ENCODE measurements at regions not wholly inside any gene's neighbourhood (a gene's known extent, or its start where the extent isn't known, plus 50 kb on each side); places are given as distances from the start of the nearest gene placed in this dataset.
"Not testable (repeated sequence)": the region's sequence is repeated elsewhere in the genome, so short reads cannot be mapped to it uniquely, and the experiment has no call there.

DNA sequence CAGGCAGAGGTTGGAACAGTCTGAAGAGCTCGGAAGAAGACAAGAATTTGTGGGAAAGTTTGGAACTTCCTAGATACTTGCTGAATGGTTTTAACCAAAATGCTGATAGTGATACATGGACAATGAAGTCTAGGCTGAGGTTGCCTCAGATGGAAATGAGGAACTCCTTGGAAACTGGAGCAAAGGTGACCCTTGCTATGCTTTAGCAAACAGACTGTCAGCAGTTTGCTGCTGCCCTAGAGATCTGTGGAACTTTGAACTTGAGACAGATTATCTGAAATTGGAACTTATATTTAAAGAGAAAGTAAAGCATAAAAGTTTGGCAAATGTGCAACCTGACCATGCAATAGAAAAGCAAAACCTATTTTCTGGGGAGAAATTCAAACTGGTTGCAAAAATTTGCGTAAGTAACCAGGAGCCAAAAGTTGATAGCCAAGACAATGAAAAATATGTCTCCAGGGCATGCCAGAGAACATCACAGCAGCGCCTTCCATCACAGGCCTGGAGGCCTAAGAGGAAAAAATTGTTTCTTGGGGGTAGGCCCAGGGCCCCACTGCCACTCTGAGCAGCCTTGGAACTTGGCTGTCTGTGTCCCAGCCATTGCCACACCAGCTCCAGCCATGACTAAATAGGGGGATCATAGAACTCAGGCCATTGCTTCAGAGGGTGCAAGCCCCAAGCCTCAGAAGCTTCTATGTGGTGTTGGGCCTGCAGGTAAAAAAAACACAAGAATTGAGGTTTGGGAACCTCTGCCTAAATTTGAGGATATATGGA lies 675.3 kb downstream of the LTN1 start:
- DNase-seq (ENCODE audit: low spot score in 2 of 2) (no peak), ATAC-seq (no peak)
- Mint-ChIP-seq H3K9me3 (peaks cover 10% of the 10 kb centered on the region), H3K36me3 (no peaks in the 10 kb centered on the region), H3K27ac (no peak overlapping the region), H3K4me3 (no peak overlapping the region), H3K4me1 (no peaks in the 10 kb centered on the region)

DNA sequence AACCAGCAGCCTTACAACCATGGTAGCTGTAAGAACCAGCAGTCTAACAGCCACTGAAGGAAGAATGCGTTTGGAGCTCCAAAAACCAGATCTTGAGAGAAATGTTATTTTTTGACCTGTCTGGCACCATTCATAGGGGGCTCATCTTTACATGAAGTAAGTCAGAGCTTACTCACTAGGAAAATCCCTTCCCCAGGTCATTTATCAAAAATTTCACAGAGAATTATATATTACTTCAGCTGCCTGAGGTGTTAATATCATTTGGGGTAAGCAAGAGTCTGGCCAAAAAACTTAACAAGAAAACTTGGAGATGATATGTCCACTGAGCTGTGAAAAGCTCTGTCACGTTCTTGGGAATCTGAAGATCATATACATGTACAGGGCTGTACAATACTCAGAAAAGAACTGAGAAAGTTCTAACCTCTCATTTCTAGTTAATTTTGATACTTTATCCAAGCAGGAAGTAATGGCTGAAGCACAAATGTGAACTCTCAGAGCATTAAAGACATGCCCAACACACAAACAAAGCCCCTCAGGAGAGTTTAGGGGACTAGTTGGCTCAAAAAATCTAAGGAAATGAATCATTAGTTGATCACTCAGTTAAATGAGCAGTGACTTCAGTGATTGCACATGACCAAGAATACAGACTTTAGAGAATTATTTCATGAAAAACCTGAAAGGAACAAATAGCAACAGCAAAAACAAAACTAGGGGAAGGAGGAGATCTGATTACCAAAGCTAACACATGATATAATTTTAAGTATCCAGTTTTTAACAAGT lies 681.1 kb downstream of the LTN1 start:
- no peaks in the 10 kb centered on the region for H3K36me3 Mint-ChIP-seq
- no peak overlapping the region for H3K27ac Mint-ChIP-seq

DNA sequence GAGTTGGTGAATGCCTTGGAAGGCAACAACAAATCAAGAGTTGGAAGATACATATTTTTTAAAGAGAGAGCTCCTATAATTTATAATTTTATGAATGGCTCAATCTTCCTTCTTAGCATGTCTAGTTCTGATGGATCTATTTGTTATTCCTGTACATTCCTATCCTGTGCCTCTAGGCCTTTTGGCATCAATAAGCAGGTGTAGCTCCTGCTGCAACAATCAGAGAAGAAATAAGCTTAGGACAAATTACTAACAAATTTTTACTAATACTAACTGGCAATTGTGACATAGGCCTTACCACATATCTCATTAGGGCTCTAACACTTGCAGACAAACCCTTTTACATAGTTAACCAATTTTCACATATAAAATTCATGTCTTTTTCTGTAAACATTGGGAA lies 682.0 kb downstream of the LTN1 start:
- no peaks in the 10 kb centered on the region for H3K36me3 Mint-ChIP-seq
- H3K27ac Mint-ChIP-seq, result no peak overlapping the region
- no peak overlapping the region for H3K4me3 Mint-ChIP-seq
- no peaks in the 10 kb centered on the region for H3K4me1 Mint-ChIP-seq
- ATAC-seq (no peak), DNase-seq (ENCODE audit: low spot score in 2 of 2) (no peak)
- peaks cover 10% of the 10 kb centered on the region for H3K9me3 Mint-ChIP-seq

More for the DNA sequence above, 681.1 kb downstream of the LTN1 start:
- H3K4me3 Mint-ChIP-seq, result no peak overlapping the region
- no peaks in the 10 kb centered on the region for H3K4me1 Mint-ChIP-seq
- DNase-seq (ENCODE audit: low spot score in 2 of 2) (no peak), ATAC-seq (no peak)
- peaks cover 10% of the 10 kb centered on the region for H3K9me3 Mint-ChIP-seq

DNA sequence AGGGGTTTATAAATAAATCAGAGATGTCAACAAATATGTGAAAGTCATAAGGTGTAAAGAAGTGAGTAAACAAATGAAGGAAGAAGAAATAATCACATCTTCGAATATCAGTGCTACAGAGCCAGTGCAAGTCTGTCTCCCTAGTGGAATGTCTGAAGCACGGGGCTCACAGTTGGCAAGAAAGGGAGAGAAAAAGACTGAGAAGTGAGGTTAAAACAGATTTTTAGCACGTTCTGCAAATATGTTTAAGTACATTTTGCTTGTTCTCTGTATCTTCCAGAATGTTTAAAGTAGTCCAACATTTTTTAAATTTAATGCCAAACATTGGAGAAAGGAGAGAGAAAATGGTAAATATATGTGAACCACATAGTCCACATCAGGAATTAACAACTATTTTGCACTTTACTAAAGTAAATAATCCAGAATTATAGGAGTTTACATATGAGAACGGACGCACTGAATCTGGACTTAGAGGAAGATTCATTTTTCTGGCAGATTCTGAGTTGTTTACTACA lies 682.4 kb downstream of the LTN1 start:
- peaks cover 10% of the 10 kb centered on the region for H3K9me3 Mint-ChIP-seq
- DNase-seq (ENCODE audit: low spot score in 2 of 2) (no peak), ATAC-seq (no peak)

DNA sequence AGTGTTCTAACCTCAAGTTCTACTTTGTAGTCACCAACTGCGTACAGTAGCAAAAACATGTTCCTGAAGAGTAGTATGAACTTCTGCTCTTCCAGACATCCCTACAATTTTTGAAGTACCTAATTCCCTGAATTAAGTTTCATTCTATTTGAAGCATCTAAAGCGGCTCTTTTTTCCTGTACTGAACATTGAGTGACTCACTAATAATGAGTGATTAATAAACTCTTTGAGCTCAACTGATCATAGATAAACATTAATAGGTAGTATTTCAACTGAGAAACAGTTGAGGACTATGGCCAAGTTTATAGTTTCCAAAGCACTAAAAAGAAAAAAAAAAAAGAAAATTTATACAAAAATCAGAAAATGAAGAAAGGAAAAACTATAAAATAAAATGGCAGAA lies 683.1 kb downstream of the LTN1 start:
- no peak for ATAC-seq
- no peak for DNase-seq (ENCODE audit: low spot score in 2 of 2)
- H3K9me3 Mint-ChIP-seq, result peaks cover 10% of the 10 kb centered on the region
- no peak overlapping the region for H3K4me3 Mint-ChIP-seq
- H3K36me3 Mint-ChIP-seq, result no peaks in the 10 kb centered on the region
- H3K4me1 Mint-ChIP-seq, result no peaks in the 10 kb centered on the region
- no peak overlapping the region for H3K27ac Mint-ChIP-seq

More for the DNA sequence above, 682.4 kb downstream of the LTN1 start:
- no peaks in the 10 kb centered on the region for H3K36me3 Mint-ChIP-seq
- no peak overlapping the region for H3K4me3 Mint-ChIP-seq
- no peaks in the 10 kb centered on the region for H3K4me1 Mint-ChIP-seq
- no peak overlapping the region for H3K27ac Mint-ChIP-seq

DNA sequence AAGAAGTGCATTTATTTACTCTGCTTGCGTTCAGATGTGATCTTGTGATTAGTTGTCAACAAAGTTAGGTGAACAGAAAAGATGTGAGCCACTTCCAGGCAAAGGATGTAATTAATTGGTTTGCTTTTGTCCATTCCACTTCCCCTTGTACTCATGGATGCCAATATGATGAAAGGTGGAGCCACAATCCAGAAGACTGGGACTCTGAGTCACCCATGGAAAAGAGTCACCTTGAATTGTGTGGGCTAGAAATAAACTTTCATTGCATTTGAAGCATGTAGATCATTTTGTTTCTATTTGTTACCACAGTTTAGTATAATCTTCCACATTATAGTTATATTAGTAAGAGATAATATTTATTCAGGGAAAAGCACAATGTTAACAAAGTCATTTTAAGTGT lies 684.2 kb downstream of the LTN1 start:
- peaks cover 10% of the 10 kb centered on the region for H3K9me3 Mint-ChIP-seq
- no peak overlapping the region for H3K27ac Mint-ChIP-seq
- H3K4me3 Mint-ChIP-seq, result no peak overlapping the region
- ATAC-seq, result no peak
- no peaks in the 10 kb centered on the region for H3K36me3 Mint-ChIP-seq
- no peaks in the 10 kb centered on the region for H3K4me1 Mint-ChIP-seq
- no peak for DNase-seq (ENCODE audit: low spot score in 2 of 2)

DNA sequence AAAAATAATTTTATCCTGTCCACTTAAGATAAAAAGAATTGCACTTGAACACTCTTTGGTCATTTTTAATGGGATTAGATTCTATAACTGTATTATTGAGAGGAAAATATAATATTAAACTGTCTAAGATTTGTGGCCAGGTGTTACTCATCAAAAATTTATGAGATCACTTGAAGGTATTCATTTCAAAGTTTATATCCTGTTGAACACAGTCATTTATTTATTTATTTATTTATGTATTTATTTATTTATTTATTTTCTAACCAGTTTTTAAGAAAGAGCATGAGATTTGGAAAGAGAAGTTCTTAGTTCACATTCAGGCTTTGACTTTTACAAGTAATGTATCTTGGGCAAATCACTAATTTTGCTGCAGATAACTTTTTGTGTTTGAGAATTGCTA lies 692.7 kb downstream of the LTN1 start:
- no peaks in the 10 kb centered on the region for H3K4me1 Mint-ChIP-seq
- no peak for DNase-seq (ENCODE audit: low spot score in 2 of 2)
- no peak overlapping the region for H3K27ac Mint-ChIP-seq
- no peak for ATAC-seq
- no peaks in the 10 kb centered on the region for H3K36me3 Mint-ChIP-seq
- H3K9me3 Mint-ChIP-seq, result no peaks in the 10 kb centered on the region
- H3K4me3 Mint-ChIP-seq, result no peak overlapping the region

DNA sequence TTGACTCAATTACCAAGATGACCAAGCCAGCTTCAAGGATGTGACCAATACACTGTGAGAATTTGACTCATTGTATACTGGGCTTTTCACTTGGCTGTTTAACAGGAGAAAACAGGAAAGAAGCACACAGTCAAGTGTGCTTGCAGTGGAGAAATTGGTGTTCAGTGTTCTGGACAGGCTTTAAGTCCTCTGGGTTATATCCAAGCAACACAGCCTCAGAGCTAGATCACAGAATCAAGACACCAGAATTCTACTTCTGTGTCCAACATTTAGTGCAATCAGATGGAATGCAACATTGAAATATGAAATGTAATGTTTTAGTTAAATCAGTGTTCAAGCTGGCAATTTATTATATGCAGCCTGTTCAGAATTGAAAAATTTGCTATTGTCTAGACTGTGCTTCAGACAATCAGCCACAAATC lies 694.4 kb downstream of the LTN1 start:
- DNase-seq (ENCODE audit: low spot score in 2 of 2), result no peak
- H3K27ac Mint-ChIP-seq, result no peak overlapping the region
- no peaks in the 10 kb centered on the region for H3K36me3 Mint-ChIP-seq
- no peak for ATAC-seq
- no peak overlapping the region for H3K4me3 Mint-ChIP-seq
- H3K4me1 Mint-ChIP-seq, result no peaks in the 10 kb centered on the region
- no peaks in the 10 kb centered on the region for H3K9me3 Mint-ChIP-seq

DNA sequence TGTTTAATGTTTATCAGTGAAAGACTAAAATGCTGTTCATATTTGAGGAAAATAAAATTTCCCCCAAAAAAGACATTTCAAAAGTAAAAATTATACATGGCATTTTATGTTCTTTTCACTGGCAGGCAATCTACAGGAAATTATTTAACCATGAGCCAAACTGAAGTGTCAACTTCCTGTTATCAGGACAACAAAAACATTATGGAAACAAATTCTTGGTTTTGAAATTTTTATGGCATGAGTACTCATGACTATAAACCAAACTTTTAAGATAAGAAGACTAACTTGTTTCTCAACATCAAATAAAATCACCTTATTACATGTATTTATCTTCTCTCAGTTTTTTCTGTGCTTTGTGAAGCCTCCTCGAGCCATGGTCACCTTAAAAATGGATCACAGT lies 698.6 kb downstream of the LTN1 start:
- DNase-seq (ENCODE audit: low spot score in 2 of 2), result no peak
- H3K36me3 Mint-ChIP-seq, result no peaks in the 10 kb centered on the region
- H3K27ac Mint-ChIP-seq, result no peak overlapping the region
- no peak for ATAC-seq
- no peaks in the 10 kb centered on the region for H3K4me1 Mint-ChIP-seq
- peaks cover 8% of the 10 kb centered on the region for H3K9me3 Mint-ChIP-seq
- H3K4me3 Mint-ChIP-seq, result no peak overlapping the region

DNA sequence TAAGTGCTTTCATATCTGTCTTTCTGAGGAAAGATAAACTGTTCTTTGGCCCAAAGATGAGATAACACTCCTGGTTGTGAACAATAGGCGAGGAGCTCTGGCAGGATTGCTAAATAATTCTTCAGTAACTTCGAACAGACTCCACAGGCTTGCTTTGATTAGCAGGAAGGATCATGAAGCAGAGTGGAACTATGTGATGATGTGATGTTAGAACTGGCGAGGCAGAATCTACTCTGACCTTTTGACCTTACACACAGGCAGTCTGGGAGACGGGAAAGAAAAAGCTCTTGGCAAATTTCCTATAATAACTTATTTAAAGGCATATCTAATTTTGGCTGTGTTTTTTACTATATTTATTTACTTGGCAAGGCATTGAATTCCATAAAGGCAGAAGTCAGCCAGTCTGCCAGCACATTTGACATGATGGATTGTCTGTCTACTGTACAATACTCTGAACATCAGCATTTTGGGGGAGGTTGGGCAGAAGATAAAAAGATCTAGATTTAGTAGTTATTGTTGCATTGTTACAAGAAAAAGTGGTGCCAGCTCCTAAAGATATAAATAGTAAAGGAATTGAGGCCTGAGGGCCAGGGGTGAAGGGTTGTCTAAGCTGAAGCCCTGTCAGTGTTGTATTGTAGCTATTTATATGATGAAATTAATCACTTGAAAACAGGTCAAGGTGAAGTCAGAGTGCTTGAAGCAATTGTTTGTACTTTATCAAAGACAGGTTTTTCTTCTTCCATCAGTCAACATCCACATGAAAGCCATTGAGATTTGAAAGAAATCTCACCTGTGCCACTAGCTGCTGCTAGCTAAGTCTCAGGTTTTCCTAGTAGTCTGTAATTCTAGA lies 708.8 kb downstream of the LTN1 start:
- peaks cover 2% of the 10 kb centered on the region for H3K9me3 Mint-ChIP-seq
- no peak for DNase-seq (ENCODE audit: low spot score in 2 of 2)
- ATAC-seq, result no peak

DNA sequence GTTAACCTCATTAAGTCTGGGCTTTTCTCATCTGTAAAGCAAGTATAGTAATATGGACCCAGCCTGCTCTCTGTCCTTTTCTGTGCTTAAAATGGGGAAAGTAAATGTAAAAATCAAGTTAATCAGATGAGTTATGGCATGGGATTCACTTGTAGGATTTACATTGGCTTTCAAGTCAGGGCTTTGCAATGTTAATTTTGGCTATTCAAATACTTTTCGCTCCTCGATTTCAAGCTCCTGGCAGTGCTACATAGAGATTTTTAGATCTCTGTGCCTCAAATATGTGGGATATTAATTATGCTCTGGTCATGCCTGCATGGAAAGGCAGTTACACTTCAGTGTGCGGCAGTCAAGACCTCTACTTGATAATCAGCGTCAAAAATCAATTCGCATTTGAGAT lies 709.8 kb downstream of the LTN1 start:
- Mint-ChIP-seq H3K36me3 (no peaks in the 10 kb centered on the region), H3K4me1 (no peaks in the 10 kb centered on the region), H3K27ac (no peak overlapping the region), H3K9me3 (peaks cover 2% of the 10 kb centered on the region), H3K4me3 (no peak overlapping the region)
- DNase-seq (ENCODE audit: low spot score in 2 of 2), result no peak
- ATAC-seq, result no peak

More for the DNA sequence above, 708.8 kb downstream of the LTN1 start:
- H3K4me3 Mint-ChIP-seq, result no peak overlapping the region
- no peaks in the 10 kb centered on the region for H3K36me3 Mint-ChIP-seq
- no peak overlapping the region for H3K27ac Mint-ChIP-seq
- H3K4me1 Mint-ChIP-seq, result no peaks in the 10 kb centered on the region

DNA sequence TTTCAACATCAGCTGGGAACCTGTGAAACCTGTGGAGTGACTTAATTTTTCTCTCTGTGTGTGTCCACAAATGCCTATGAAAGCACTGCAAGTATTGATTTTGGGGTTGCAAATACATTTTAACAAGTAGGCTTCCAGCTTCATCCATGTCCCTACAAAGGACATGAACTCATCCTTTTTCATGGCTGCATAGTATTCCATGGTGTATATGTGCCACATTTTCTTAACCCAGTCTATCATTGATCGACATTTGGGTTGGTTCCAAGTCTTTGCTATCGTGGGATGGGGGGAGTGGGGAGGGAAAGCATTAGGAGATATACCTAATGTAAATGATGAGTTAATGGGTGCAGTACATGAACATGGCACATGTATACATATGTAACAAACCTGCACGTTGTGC lies 711.3 kb downstream of the LTN1 start:
- ATAC-seq; H3K4me3 Mint-ChIP-seq; H3K27ac Mint-ChIP-seq; H3K4me1 Mint-ChIP-seq; DNase-seq (ENCODE audit: low spot score in 2 of 2); H3K9me3 Mint-ChIP-seq; H3K36me3 Mint-ChIP-seq: not testable (repeated sequence)

DNA sequence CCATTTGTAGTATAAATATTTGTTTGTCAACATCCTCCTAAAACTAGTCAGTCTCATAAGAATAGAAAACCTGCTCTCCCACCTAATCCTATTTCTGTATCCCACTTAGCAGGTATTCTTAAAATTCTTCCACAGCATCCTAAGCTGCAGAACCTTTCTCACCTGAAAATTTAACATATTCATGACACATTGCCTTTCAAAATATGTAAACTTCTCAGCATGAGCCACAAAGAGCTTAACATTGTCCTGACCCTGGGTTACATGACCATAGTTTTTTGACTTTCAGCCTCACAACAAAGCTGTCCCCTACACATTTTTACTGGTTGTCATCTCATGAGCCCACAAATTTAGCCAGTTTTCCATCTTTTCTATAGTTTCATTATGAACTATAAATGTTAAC lies 712.1 kb downstream of the LTN1 start:
- H3K36me3 Mint-ChIP-seq, result no peaks in the 10 kb centered on the region
- no peaks in the 10 kb centered on the region for H3K4me1 Mint-ChIP-seq
- H3K27ac Mint-ChIP-seq, result no peak overlapping the region
- no peak overlapping the region for H3K4me3 Mint-ChIP-seq
- peaks cover 3% of the 10 kb centered on the region for H3K9me3 Mint-ChIP-seq
- no peak for ATAC-seq
- DNase-seq (ENCODE audit: low spot score in 2 of 2), result no peak

DNA sequence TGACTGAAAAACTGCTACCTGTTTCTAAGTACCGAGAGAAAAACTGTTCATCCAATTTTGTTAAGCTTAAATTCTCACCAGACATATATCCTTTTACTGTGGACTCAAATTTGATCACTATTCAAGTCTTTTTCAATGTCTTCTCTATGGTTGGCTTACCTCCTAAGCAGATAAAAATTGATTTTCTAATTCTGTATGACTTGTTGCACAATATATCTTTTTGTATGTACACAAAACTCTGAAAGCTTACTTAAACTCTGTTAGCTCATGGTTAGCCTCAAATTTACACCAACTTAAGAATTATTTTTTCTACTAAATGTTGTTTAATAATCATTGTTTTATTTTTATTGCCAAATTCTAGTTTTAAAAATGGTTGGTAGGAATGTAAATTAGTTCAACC lies 715.4 kb downstream of the LTN1 start:
- no peak overlapping the region for H3K27ac Mint-ChIP-seq
- H3K36me3 Mint-ChIP-seq, result no peaks in the 10 kb centered on the region
- DNase-seq (ENCODE audit: low spot score in 2 of 2) (no peak), ATAC-seq (no peak)
- H3K4me3 Mint-ChIP-seq, result no peak overlapping the region
- no peaks in the 10 kb centered on the region for H3K4me1 Mint-ChIP-seq
- H3K9me3 Mint-ChIP-seq, result peaks cover 3% of the 10 kb centered on the region

DNA sequence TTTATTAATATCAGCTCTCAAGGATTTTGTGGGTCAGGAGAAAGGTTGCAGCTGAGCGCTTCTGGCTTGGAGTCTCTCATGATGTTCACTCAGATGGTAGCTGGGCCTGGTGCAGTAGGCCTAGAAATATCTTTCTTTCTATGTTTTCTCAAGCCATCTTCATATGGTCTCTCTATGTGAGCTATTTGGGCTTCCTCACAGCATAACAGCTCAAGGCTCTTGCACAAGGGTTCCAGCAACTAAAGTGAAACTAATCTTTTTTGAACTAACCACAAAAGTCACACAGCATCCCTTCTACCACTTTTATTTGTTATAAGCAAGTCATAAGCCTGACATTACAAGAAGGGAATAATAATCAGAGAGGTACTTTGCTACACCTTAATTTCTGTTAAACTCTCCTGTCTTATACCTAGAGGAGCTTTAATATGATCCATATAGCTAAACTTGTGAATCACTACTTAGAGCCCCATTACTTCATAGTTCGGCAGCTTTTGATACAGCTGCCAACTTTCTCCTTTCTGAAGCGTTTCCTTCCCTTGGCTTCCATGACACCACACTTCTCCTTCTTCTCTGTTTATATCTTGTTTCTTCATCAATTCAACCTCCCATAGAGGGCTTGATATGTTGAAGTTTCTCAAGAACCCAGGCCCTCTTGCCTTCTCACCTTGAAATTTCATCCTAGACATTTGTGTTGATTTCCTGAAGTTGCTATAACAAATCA lies 720.2 kb downstream of the LTN1 start:
- Mint-ChIP-seq H3K36me3 (no peaks in the 10 kb centered on the region), H3K4me1 (no peaks in the 10 kb centered on the region), H3K27ac (no peak overlapping the region), H3K9me3 (peaks cover 12% of the 10 kb centered on the region), H3K4me3 (no peak overlapping the region)
- ATAC-seq, result no peak
- no peak for DNase-seq (ENCODE audit: low spot score in 2 of 2)
